ES-I3 (cell line): ENCODE measurements at regions not wholly inside any gene's neighbourhood (a gene's known extent, or its start where the extent isn't known, plus 50 kb on each side); places are given as distances from the start of the nearest gene placed in this dataset.

Experiments used
- H3K36me3 ChIP-seq: 2 replicates; pipeline ENCODE4 v1.6.1; 2013; ENCODE audit warnings: mild to moderate bottlenecking, low read length, control low read depth, moderate library complexity; ENCODE audit not compliant: insufficient read depth
- H3K4me1 ChIP-seq: 2 replicates; pipeline ENCODE4 v1.6.1; 2013; ENCODE audit warnings: mild to moderate bottlenecking, control low read depth, low read length; ENCODE audit not compliant: insufficient read depth
- H3K9ac ChIP-seq: 2 replicates; pipeline ENCODE4 v1.6.1; 2013; ENCODE audit warnings: low read depth, mild to moderate bottlenecking, low read length, moderate library complexity
- H3K9me3 ChIP-seq: 2 replicates; pipeline ENCODE4 v1.6.1; 2013; ENCODE audit warnings: mild to moderate bottlenecking, low read length, moderate library complexity; ENCODE audit not compliant: control insufficient read depth, insufficient read depth

GRCh38 chr1:5758859-5759578 is 233.2 kb downstream of the NPHP4 start:
- H3K4me1 ChIP-seq: no peaks in the 10 kb centered on the region
- no peak overlapping the region for H3K9ac ChIP-seq
- no peaks in the 10 kb centered on the region for H3K9me3 ChIP-seq
- no peaks in the 10 kb centered on the region for H3K36me3 ChIP-seq

GRCh38 chr1:5758000-5758858 is 234.0 kb downstream of the NPHP4 start:
- Histone ChIP-seq H3K36me3 (no peaks in the 10 kb centered on the region), H3K4me1 (no peaks in the 10 kb centered on the region), H3K9ac (no peak overlapping the region), H3K9me3 (no peaks in the 10 kb centered on the region)

- Histone ChIP-seq H3K9me3 (no peaks in the 10 kb centered on the region), H3K4me1 (no peaks in the 10 kb centered on the region), H3K36me3 (no peaks in the 10 kb centered on the region), H3K9ac (no peak overlapping the region)
Observed at GRCh38 chr1:5757187-5757805, 234.9 kb downstream of the NPHP4 start.

- Histone ChIP-seq H3K9ac (no peak overlapping the region), H3K9me3 (no peaks in the 10 kb centered on the region), H3K36me3 (no peaks in the 10 kb centered on the region), H3K4me1 (peaks cover 6% of the 10 kb centered on the region; the same call in 1 of the 2 replicates)
Observed at GRCh38 chr1:5756434-5757186, 235.6 kb downstream of the NPHP4 start.

- H3K4me1 ChIP-seq: peaks cover 7% of the 10 kb centered on the region; the same call in 1 of the 2 replicates
- H3K9me3 ChIP-seq: no peaks in the 10 kb centered on the region
- no peak overlapping the region for H3K9ac ChIP-seq
- H3K36me3 ChIP-seq: no peaks in the 10 kb centered on the region
Observed at GRCh38 chr1:5755552-5756125, 236.6 kb downstream of the NPHP4 start.

- peaks cover 7% of the 10 kb centered on the region; the same call in 1 of the 2 replicates for H3K4me1 ChIP-seq
Observed at GRCh38 chr1:5754817-5755551, 237.2 kb downstream of the NPHP4 start.

GRCh38 chr1:5753549-5754421 is 238.4 kb downstream of the NPHP4 start:
- H3K4me1 ChIP-seq: peaks cover 7% of the 10 kb centered on the region; the same call in 1 of the 2 replicates
- H3K9me3 ChIP-seq: no peaks in the 10 kb centered on the region
- H3K9ac ChIP-seq: no peak overlapping the region
- no peaks in the 10 kb centered on the region for H3K36me3 ChIP-seq

More at GRCh38 chr1:5754817-5755551, 237.2 kb downstream of the NPHP4 start:
- Histone ChIP-seq H3K9ac (no peak overlapping the region), H3K36me3 (no peaks in the 10 kb centered on the region), H3K9me3 (no peaks in the 10 kb centered on the region)

GRCh38 chr1:5752746-5753548 is 239.3 kb downstream of the NPHP4 start:
- Histone ChIP-seq H3K36me3 (no peaks in the 10 kb centered on the region), H3K4me1 (peaks cover 7% of the 10 kb centered on the region; the same call in 1 of the 2 replicates), H3K9me3 (no peaks in the 10 kb centered on the region), H3K9ac (no peak overlapping the region)

- H3K9ac ChIP-seq: no peak overlapping the region
- H3K9me3 ChIP-seq: no peaks in the 10 kb centered on the region
- H3K4me1 ChIP-seq: peaks cover 7% of the 10 kb centered on the region; the same call in 1 of the 2 replicates
- no peaks in the 10 kb centered on the region for H3K36me3 ChIP-seq
Observed at GRCh38 chr1:5751833-5752745, 240.1 kb downstream of the NPHP4 start.

- Histone ChIP-seq H3K9ac (no peak overlapping the region), H3K4me1 (peaks cover 7% of the 10 kb centered on the region; the same call in 1 of the 2 replicates)
Observed at GRCh38 chr1:5751163-5751540, 241.1 kb downstream of the NPHP4 start.

More at GRCh38 chr1:5751163-5751540, 241.1 kb downstream of the NPHP4 start:
- Histone ChIP-seq H3K36me3 (no peaks in the 10 kb centered on the region), H3K9me3 (no peaks in the 10 kb centered on the region)
